ENCODE measurements at regions not wholly inside any gene's neighbourhood (a gene's known extent, or its start where the extent isn't known, plus 50 kb on each side); places are given as distances from the start of the nearest gene placed in this dataset.

GRCh38 chr7:155215576-155216325 is 81.9 kb upstream of the INSIG1 start:
- DNase-seq (ENCODE audit: low read depth): no peak
- no peak overlapping the region for H3K4me3 ChIP-seq (ENCODE audit: low read depth, low read length)
- TF ChIP-seq CTCF (conservative IDR thresholded peaks at IDR 0.05; ENCODE audit: low read depth, low read length): no peak

- no peak overlapping the region for H3K4me3 ChIP-seq (ENCODE audit: low read depth, low read length)
- peak; percentile 26 for TF ChIP-seq CTCF (conservative IDR thresholded peaks at IDR 0.05; ENCODE audit: low read depth, low read length)
- no peak for DNase-seq (ENCODE audit: low read depth)
Measured at GRCh38 chr7:155216475-155217272, 81.0 kb upstream of the INSIG1 start.

- no peak for DNase-seq (ENCODE audit: low read depth)
- H3K4me3 ChIP-seq (ENCODE audit: low read depth, low read length): no peak overlapping the region
- TF ChIP-seq CTCF (conservative IDR thresholded peaks at IDR 0.05; ENCODE audit: low read depth, low read length): no peak
Measured at GRCh38 chr7:155217634-155218033, 80.0 kb upstream of the INSIG1 start.

- no peak for TF ChIP-seq CTCF (conservative IDR thresholded peaks at IDR 0.05; ENCODE audit: low read depth, low read length)
- DNase-seq (ENCODE audit: low read depth): no peak
Measured at GRCh38 chr7:155218276-155219153, 79.2 kb upstream of the INSIG1 start.

GRCh38 chr7:155219154-155219531 is 78.5 kb upstream of the INSIG1 start:
- no peak overlapping the region for H3K4me3 ChIP-seq (ENCODE audit: low read depth, low read length)
- TF ChIP-seq CTCF (conservative IDR thresholded peaks at IDR 0.05; ENCODE audit: low read depth, low read length): no peak
- no peak for DNase-seq (ENCODE audit: low read depth)

More at GRCh38 chr7:155218276-155219153, 79.2 kb upstream of the INSIG1 start:
- no peak overlapping the region for H3K4me3 ChIP-seq (ENCODE audit: low read depth, low read length)

- H3K4me3 ChIP-seq (ENCODE audit: low read depth, low read length): no peak overlapping the region
- DNase-seq (ENCODE audit: low read depth): no peak
- no peak for TF ChIP-seq CTCF (conservative IDR thresholded peaks at IDR 0.05; ENCODE audit: low read depth, low read length)
Measured at GRCh38 chr7:155219947-155220769, 77.5 kb upstream of the INSIG1 start.
